MM.1S (cell line): ENCODE measurements at regions not wholly inside any gene's neighbourhood (a gene's known extent, or its start where the extent isn't known, plus 50 kb on each side); places are given as distances from the start of the nearest gene placed in this dataset.

Experiments
- DNase-seq: peaks from one replicate; pipeline ENCODE4 v3.0.0-alpha.2; 2015
- H2AFZ ChIP-seq: fragments of 300-600 bp; sonication (generic); 2 replicates; pipeline ENCODE4 v1.6.0; 2016; ENCODE audit warnings: antibody characterized with exemption, low read length
- H3F3A ChIP-seq: fragments of 300-600 bp; sonication (generic); 2 replicates; pipeline ENCODE4 v1.6.1; 2016; ENCODE audit warnings: mild to moderate bottlenecking, antibody characterized with exemption, low read length, moderate library complexity, mixed read lengths; ENCODE audit not compliant: insufficient read depth
- H3K27ac ChIP-seq: fragments of 300-600 bp; sonication (generic); 2 replicates; pipeline ENCODE4 v1.5.1; 2016; ENCODE audit warnings: mild to moderate bottlenecking, low read length
- H3K27me3 ChIP-seq: fragments of 300-600 bp; sonication (generic); replicated peaks from 2 replicates; pipeline ENCODE4 v1.6.0; 2016; ENCODE audit warnings: low read length; ENCODE audit not compliant: insufficient read depth
- H3K36me3 ChIP-seq: fragments of 300-600 bp; sonication (generic); replicated peaks from 2 replicates; pipeline ENCODE4 v1.6.1; 2016; ENCODE audit warnings: mild to moderate bottlenecking, low read length, mixed read lengths; ENCODE audit not compliant: insufficient read depth
- H3K4me1 ChIP-seq: fragments of 300-600 bp; sonication (generic); 2 replicates; pipeline ENCODE4 v1.6.1; 2016; ENCODE audit warnings: low read length, mixed read lengths
- H3K4me2 ChIP-seq: fragments of 300-600 bp; sonication (generic); 2 replicates; pipeline ENCODE4 v1.6.0; 2016; ENCODE audit warnings: low read depth, low read length
- H3K4me3 ChIP-seq: fragments of 300-600 bp; sonication (generic); 2 replicates; pipeline ENCODE4 v1.5.1; 2016; ENCODE audit warnings: low read length, mixed read lengths
- H3K79me2 ChIP-seq: fragments of 300-600 bp; sonication (generic); 2 replicates; pipeline ENCODE4 v1.6.1; 2016; ENCODE audit warnings: mixed run types, low read length, mixed read lengths
- H3K9ac ChIP-seq: fragments of 300-600 bp; sonication (generic); 2 replicates; pipeline ENCODE4 v1.6.1; 2016; ENCODE audit warnings: low read length, mixed read lengths
- H3K9me2 ChIP-seq: fragments of 300-600 bp; sonication (generic); replicated peaks from 2 replicates; pipeline ENCODE4 v1.6.1; 2016; ENCODE audit warnings: mild to moderate bottlenecking, low read length, mixed read lengths; ENCODE audit not compliant: insufficient read depth
- H3K9me3 ChIP-seq: fragments of 300-600 bp; sonication (generic); replicated peaks from 2 replicates; pipeline ENCODE4 v1.6.1; 2016; ENCODE audit warnings: mild to moderate bottlenecking, low read length, mixed read lengths; ENCODE audit not compliant: insufficient read depth
- H4K20me1 ChIP-seq: fragments of 300-600 bp; sonication (generic); 2 replicates; pipeline ENCODE4 v1.6.1; 2016; ENCODE audit warnings: mild to moderate bottlenecking, low read length, moderate library complexity, mixed read lengths; ENCODE audit not compliant: insufficient read depth
- CTCF ChIP-seq: fragments of 300-600 bp; sonication (generic); IDR thresholded peaks from 2 replicates; pipeline ENCODE4 v1.5.1; 2016; ENCODE audit warnings: antibody characterized with exemption, low read length, mixed read lengths
- EZH2 ChIP-seq: fragments of 300-600 bp; sonication (generic); optimal IDR thresholded peaks from 2 replicates; pipeline ENCODE3; 2017; ENCODE audit warnings: low read depth, mild to moderate bottlenecking, antibody characterized with exemption, low read length, mixed read lengths
- EZH2phosphoT487 ChIP-seq: fragments of 300-600 bp; sonication (generic); IDR thresholded peaks from 2 replicates; pipeline ENCODE4 v1.6.1; 2018; ENCODE audit warnings: antibody characterized with exemption, low read length

DNA sequence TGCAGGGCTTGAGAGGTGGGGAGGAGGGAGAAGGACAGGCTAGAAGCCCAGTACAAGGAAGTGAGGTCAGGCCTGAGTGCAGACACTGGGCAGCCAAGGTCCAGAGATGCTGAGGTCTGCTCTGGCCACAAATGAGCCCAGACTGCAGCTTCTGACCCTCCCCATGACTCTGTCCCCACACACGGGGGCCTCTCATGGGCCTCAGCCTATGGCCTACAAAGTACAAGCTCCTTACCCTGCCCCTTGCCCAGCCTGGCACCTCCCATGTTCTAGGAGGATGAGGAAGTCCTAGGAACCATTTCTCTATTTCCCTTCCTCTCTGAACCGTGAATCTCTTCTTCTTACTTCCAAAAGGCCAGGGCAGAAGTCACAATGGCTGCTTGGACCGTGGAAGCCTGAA lies 193.8 kb downstream of the ANKRD30B start:
- Histone ChIP-seq H3K27ac (no peak overlapping the region), H3K9me2 (no peaks in the 10 kb centered on the region), H3K27me3 (no peaks in the 10 kb centered on the region), H4K20me1 (no peaks in the 10 kb centered on the region), H3K79me2 (no peaks in the 10 kb centered on the region), H3K4me3 (no peak overlapping the region), H3K4me1 (no peaks in the 10 kb centered on the region), H3K9me3 (no peaks in the 10 kb centered on the region), H3K9ac (no peak overlapping the region), H3K4me2 (no peak overlapping the region), H3K36me3 (no peaks in the 10 kb centered on the region), H3F3A (no peaks in the 10 kb centered on the region), H2AFZ (no peak overlapping the region)
- no peak for DNase-seq
- no peak for TF ChIP-seq EZH2phosphoT487
- no peak for TF ChIP-seq CTCF
- no peak for TF ChIP-seq EZH2

- Histone ChIP-seq H3K27me3 (no peaks in the 10 kb centered on the region), H3K36me3 (no peaks in the 10 kb centered on the region), H4K20me1 (no peaks in the 10 kb centered on the region), H3F3A (no peaks in the 10 kb centered on the region), H3K27ac (no peak overlapping the region), H2AFZ (no peak overlapping the region), H3K9me3 (no peaks in the 10 kb centered on the region), H3K9me2 (no peaks in the 10 kb centered on the region), H3K4me2 (no peak overlapping the region), H3K79me2 (no peaks in the 10 kb centered on the region), H3K4me1 (no peaks in the 10 kb centered on the region), H3K9ac (no peak overlapping the region), H3K4me3 (no peak overlapping the region)
- no peak for DNase-seq
- TF ChIP-seq EZH2phosphoT487 (no peak), EZH2 (no peak), CTCF (no peak)
Measured at GRCh38 chr18:14942275-14942674, 194.3 kb downstream of the ANKRD30B start.

GRCh38 chr18:14943486-14943885 lies 195.5 kb downstream of the ANKRD30B start:
- Histone ChIP-seq H3K4me1 (no peaks in the 10 kb centered on the region), H3K4me3 (no peak overlapping the region), H3K9ac (no peak overlapping the region), H3F3A (no peaks in the 10 kb centered on the region), H4K20me1 (no peaks in the 10 kb centered on the region), H3K79me2 (no peaks in the 10 kb centered on the region), H3K9me3 (no peaks in the 10 kb centered on the region), H3K27me3 (no peaks in the 10 kb centered on the region), H3K9me2 (no peaks in the 10 kb centered on the region), H3K27ac (no peak overlapping the region), H3K4me2 (no peak overlapping the region), H3K36me3 (no peaks in the 10 kb centered on the region), H2AFZ (no peak overlapping the region)
- no peak for TF ChIP-seq CTCF
- no peak for TF ChIP-seq EZH2phosphoT487
- TF ChIP-seq EZH2 = no peak
- no peak for DNase-seq
